HEK293T (cell line): ENCODE measurements at regions not wholly inside any gene's neighbourhood (a gene's known extent, or its start where the extent isn't known, plus 50 kb on each side); places are given as distances from the start of the nearest gene placed in this dataset.

ENCODE experiments used
- CTCF ChIA-PET: fragments of 350-600 bp; formaldehyde crosslinking; extraction: SDS; loops from one replicate; lab custom pipeline; 2021; ENCODE audit warnings: antibody characterized with exemption, inconsistent platforms; lab: Yijun Ruan, JAX
- POLR2A ChIA-PET: fragments of 350-600 bp; formaldehyde crosslinking; extraction: SDS; loops from one replicate; lab custom pipeline; 2020; ENCODE audit warnings: antibody characterized with exemption, inconsistent platforms; lab: Yijun Ruan, JAX
- DNase-seq: peaks from one replicate; pipeline ENCODE4 v3.0.0; 2012; ENCODE audit warnings: mixed read lengths; ENCODE audit errors: extremely low spot score
- ARNT ChIP-seq: fragments of 450-650 bp; IDR thresholded peaks from 2 replicates; pipeline ENCODE4 v1.6.1; 2017; ENCODE audit warnings: mild to moderate bottlenecking
- BHLHE40 ChIP-seq: fragments of 450-650 bp; IDR thresholded peaks from 2 replicates; pipeline ENCODE4 v1.6.1; 2016; ENCODE audit warnings: mild to moderate bottlenecking, moderate library complexity, borderline replicate concordance
- CTBP1 ChIP-seq: fragments of 450-650 bp; IDR thresholded peaks from 2 replicates; pipeline ENCODE4 v1.6.1; 2016; ENCODE audit warnings: borderline replicate concordance
- ELF4 ChIP-seq: fragments of 450-650 bp; IDR thresholded peaks from 2 replicates; pipeline ENCODE4 v1.6.1; 2017; ENCODE audit warnings: antibody characterized with exemption
- FOXA1 ChIP-seq: fragments of 450-650 bp; IDR thresholded peaks from 2 replicates; pipeline ENCODE4 v1.6.1; 2016; ENCODE audit warnings: mild to moderate bottlenecking
- FOXK2 ChIP-seq: fragments of 450-650 bp; IDR thresholded peaks from 2 replicates; pipeline ENCODE4 v1.6.1; 2016; ENCODE audit warnings: mild to moderate bottlenecking
- FOXM1 ChIP-seq: fragments of 450-650 bp; IDR thresholded peaks from 2 replicates; pipeline ENCODE4 v1.6.1; 2017; ENCODE audit warnings: mild to moderate bottlenecking, borderline replicate concordance
- HDGF ChIP-seq: fragments of 450-650 bp; IDR thresholded peaks from 2 replicates; pipeline ENCODE4 v1.6.1; 2017; ENCODE audit warnings: antibody characterized with exemption, borderline replicate concordance
- L3MBTL2 ChIP-seq: fragments of 450-650 bp; conservative IDR thresholded peaks from 2 replicates; pipeline ENCODE4 v1.6.1; 2016; ENCODE audit warnings: mild to moderate bottlenecking
- LEF1 ChIP-seq: fragments of 450-650 bp; IDR thresholded peaks from 2 replicates; pipeline ENCODE4 v1.6.1; 2017; ENCODE audit warnings: mild to moderate bottlenecking, borderline replicate concordance
- NFRKB ChIP-seq: fragments of 450-650 bp; IDR thresholded peaks from 2 replicates; pipeline ENCODE4 v1.6.1; 2016; ENCODE audit warnings: mild to moderate bottlenecking, moderate library complexity
- PKNOX1 ChIP-seq: fragments of 450-650 bp; IDR thresholded peaks from 2 replicates; pipeline ENCODE4 v1.6.1; 2016
- SP1 ChIP-seq: fragments of 450-650 bp; IDR thresholded peaks from 2 replicates; pipeline ENCODE4 v1.6.1; 2017
- SUZ12 ChIP-seq: fragments of 450-650 bp; IDR thresholded peaks from 2 replicates; pipeline ENCODE4 v1.6.1; 2016; ENCODE audit warnings: mild to moderate bottlenecking
- TARDBP ChIP-seq: fragments of 450-650 bp; IDR thresholded peaks from 2 replicates; pipeline ENCODE4 v1.6.1; 2016
- ZNF384 ChIP-seq: fragments of 450-650 bp; IDR thresholded peaks from 2 replicates; pipeline ENCODE4 v1.6.1; 2016

GRCh38 chr4:101730291-101731117 lies 60.0 kb upstream of the BANK1 start:
- POLR2A ChIA-PET = no interaction called here
- CTCF ChIA-PET = interaction anchor here (0.6 to 0.7 kb wide), 3 partner anchors 47 to 120 kb away, joined by 3 read pairs; no protein-coding TSS in a partner anchor
- TF ChIP-seq FOXA1 = no peak
- no peak for TF ChIP-seq TARDBP
- peak; percentile 51; the same call in 1 of the 2 replicates for TF ChIP-seq L3MBTL2
- peak; percentile 41 for DNase-seq

- no peak for TF ChIP-seq FOXA1
- no peak for TF ChIP-seq HDGF
- no peak for TF ChIP-seq SP1
- no peak for TF ChIP-seq PKNOX1
- no peak for TF ChIP-seq ZNF384
- no peak for TF ChIP-seq TARDBP
- ChIA-PET CTCF (no interaction called here), POLR2A (no interaction called here)
- no peak for DNase-seq
Measured at GRCh38 chr4:101727238-101727637, 63.3 kb upstream of the BANK1 start.

GRCh38 chr4:101724093-101724492 lies 66.4 kb upstream of the BANK1 start:
- CTCF ChIA-PET = no interaction called here
- TF ChIP-seq ELF4 (no peak), PKNOX1 (no peak), HDGF (no peak), LEF1 (no peak), BHLHE40 (no peak), L3MBTL2 (no peak), ARNT (no peak), TARDBP (no peak), SP1 (no peak), FOXK2 (no peak), ZNF384 (no peak), CTBP1 (no peak), NFRKB (no peak), FOXM1 (no peak), FOXA1 (no peak), SUZ12 (no peak)
- POLR2A ChIA-PET = no interaction called here
- no peak for DNase-seq

- DNase-seq = no peak
- POLR2A ChIA-PET = no interaction called here
- CTCF ChIA-PET = no interaction called here
- no peak for TF ChIP-seq ARNT
- TF ChIP-seq SUZ12 = no peak
- no peak for TF ChIP-seq ZNF384
- no peak for TF ChIP-seq SP1
- no peak for TF ChIP-seq FOXK2
- no peak for TF ChIP-seq CTBP1
- no peak for TF ChIP-seq ELF4
- no peak for TF ChIP-seq HDGF
- TF ChIP-seq PKNOX1 = no peak
- TF ChIP-seq LEF1 = no peak
- TF ChIP-seq FOXA1 = no peak
- no peak for TF ChIP-seq L3MBTL2
- TF ChIP-seq FOXM1 = no peak
- TF ChIP-seq BHLHE40 = no peak
- TF ChIP-seq NFRKB = no peak
- TF ChIP-seq TARDBP = no peak
Measured at GRCh38 chr4:101718810-101719209, 71.7 kb upstream of the BANK1 start.

- ChIA-PET CTCF (no interaction called here), POLR2A (no interaction called here)
- DNase-seq = no peak
- TF ChIP-seq TARDBP = no peak
- no peak for TF ChIP-seq NFRKB
- no peak for TF ChIP-seq FOXM1
- TF ChIP-seq FOXA1 = no peak
- no peak for TF ChIP-seq LEF1
- TF ChIP-seq SP1 = no peak
- no peak for TF ChIP-seq SUZ12
- TF ChIP-seq HDGF = no peak
- TF ChIP-seq ELF4 = no peak
- no peak for TF ChIP-seq PKNOX1
- TF ChIP-seq BHLHE40 = no peak
- no peak for TF ChIP-seq ARNT
- TF ChIP-seq L3MBTL2 = no peak
- TF ChIP-seq CTBP1 = no peak
- TF ChIP-seq FOXK2 = no peak
- no peak for TF ChIP-seq ZNF384
Measured at GRCh38 chr4:101711590-101712260, 78.8 kb upstream of the BANK1 start.
